SU-DHL-6 (cell line): ENCODE measurements at regions not wholly inside any gene's neighbourhood (a gene's known extent, or its start where the extent isn't known, plus 50 kb on each side); places are given as distances from the start of the nearest gene placed in this dataset.

ENCODE experiments used
- EZH2phosphoT487 ChIP-seq: fragments of 200-600 bp; sonication (generic), shearing (Covaris generic); conservative IDR thresholded peaks from 2 replicates; pipeline ENCODE4 v1.6.1; 2018; ENCODE audit warnings: mild to moderate bottlenecking, antibody characterized with exemption, low read length, moderate library complexity, mixed read lengths
- TF ChIP-seq, protein P1 (sequence below): fragments of 200-600 bp; sonication (generic); IDR thresholded peaks from one replicate; pipeline ENCODE4 v1.5.1; 2017; ENCODE audit warnings: antibody characterized with exemption, mild to moderate bottlenecking, low read length, moderate library complexity; ENCODE audit not compliant: insufficient read depth, poor library complexity, severe bottlenecking

DNA sequence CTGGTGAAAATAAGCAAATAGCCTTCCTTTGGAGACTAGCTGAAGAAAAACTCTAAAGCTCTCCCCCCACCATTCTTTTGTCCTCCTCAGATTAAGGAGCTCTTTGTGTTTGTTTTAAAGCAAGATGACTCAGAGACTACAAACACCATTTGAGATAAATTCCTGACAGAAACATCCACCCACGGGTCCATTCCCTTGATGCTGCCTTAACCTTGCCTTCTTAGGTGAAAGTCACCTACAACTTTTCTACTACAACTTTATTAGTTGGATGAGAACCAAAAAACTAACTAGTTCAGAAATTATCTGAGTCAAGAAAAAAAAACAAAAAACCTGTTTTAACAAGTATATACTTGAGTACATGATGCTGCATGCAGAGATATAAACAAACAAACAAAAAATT is 831.1 kb downstream of the NR2F1-AS1 start:
- TF ChIP-seq, protein P1, sequence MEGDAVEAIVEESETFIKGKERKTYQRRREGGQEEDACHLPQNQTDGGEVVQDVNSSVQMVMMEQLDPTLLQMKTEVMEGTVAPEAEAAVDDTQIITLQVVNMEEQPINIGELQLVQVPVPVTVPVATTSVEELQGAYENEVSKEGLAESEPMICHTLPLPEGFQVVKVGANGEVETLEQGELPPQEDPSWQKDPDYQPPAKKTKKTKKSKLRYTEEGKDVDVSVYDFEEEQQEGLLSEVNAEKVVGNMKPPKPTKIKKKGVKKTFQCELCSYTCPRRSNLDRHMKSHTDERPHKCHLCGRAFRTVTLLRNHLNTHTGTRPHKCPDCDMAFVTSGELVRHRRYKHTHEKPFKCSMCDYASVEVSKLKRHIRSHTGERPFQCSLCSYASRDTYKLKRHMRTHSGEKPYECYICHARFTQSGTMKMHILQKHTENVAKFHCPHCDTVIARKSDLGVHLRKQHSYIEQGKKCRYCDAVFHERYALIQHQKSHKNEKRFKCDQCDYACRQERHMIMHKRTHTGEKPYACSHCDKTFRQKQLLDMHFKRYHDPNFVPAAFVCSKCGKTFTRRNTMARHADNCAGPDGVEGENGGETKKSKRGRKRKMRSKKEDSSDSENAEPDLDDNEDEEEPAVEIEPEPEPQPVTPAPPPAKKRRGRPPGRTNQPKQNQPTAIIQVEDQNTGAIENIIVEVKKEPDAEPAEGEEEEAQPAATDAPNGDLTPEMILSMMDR, result no peak
- no peak for TF ChIP-seq EZH2phosphoT487
